HG03060 (cell line): ENCODE measurements at regions not wholly inside any gene's neighbourhood (a gene's known extent, or its start where the extent isn't known, plus 50 kb on each side); places are given as distances from the start of the nearest gene placed in this dataset.
"Not testable (repeated sequence)": the region's sequence is repeated elsewhere in the genome, so short reads cannot be mapped to it uniquely, and the experiment has no call there.

Experiments used
- ATAC-seq: cut with Tn5 transposase; IDR thresholded peaks from one replicate; pipeline ENCODE4 v1.9.1; 2021; ENCODE audit warnings: low read depth, moderate number of reproducible peaks; ENCODE audit not compliant: unreplicated experiment

DNA sequence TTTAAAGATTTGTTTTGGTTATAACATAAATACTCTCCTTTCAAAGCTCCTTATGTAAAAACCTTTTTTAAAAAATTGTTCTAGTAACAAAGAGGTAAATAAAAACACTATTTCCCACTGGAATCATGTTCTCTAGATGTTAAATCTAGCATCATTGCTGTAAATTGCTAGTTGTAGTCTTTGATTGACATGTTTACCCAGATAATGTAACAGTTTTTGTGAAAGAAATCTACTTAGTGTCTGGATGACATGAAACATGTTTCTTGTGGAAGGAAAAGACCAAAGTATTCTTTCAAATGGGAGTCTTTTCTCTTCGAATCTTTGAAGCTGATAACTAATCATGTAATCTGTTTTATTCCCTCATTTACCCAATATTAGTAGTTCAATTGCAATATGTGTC, 1565.9 kb upstream of the WWC1 start:
- no peak for ATAC-seq

DNA sequence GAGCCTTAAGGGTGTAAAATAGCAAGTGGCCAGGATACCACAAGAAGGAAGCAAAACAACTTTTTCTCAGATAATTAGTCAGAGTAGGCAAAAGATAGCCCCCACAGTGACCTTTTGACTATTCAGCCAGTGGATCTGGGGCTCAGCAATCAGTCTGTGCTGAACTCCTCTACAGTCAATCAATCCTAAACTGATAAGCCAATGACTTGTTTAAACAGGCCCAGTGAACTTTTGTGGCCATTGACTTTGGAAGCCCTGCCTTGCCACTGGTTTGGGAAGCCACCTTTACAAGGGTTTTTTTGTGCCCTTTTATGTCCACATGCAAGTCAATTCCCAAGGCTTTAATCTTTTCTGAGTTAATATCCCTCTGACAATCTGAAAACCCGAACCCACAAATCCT, 1565.0 kb upstream of the WWC1 start:
- ATAC-seq = no peak

DNA sequence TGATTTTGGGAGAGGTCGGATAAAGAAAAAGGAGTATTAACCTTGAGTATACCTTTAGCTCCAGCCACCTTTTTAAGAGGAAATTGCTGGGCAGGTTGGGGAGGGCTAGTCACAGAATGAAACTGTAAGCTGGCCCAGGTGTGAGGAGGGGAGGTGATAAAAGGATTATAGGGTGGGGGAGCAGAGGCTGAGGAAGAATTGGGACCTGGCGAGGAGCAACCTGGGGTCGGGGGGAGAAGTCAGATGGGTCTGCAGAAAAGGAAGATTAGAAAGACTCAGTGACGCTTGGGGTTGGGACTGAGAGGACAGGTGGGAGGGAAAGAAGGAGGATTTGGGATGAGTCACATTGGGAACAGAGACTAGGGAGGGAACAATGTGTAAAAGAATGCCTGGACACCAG, 1548.5 kb upstream of the WWC1 start:
- not testable (repeated sequence) for ATAC-seq

DNA sequence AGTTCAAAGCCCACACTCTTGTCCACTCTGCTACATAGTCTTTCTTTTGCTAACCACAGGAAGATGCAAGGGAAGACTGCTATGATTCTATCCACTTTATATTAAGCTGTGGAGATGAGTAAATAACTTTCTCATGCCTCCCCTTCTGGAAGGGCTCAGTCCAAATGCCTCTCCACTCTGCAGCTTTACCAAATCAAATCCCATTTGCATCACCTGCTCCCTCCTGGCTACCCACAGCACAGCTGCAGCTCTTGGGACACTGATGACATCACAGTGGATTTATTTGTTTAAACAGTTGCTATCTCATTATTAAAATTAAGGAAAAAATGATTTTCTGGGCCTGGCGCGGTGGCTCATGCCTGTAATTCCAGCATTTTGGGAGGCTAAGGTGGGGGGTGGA, 1544.9 kb upstream of the WWC1 start:
- ATAC-seq = no peak

DNA sequence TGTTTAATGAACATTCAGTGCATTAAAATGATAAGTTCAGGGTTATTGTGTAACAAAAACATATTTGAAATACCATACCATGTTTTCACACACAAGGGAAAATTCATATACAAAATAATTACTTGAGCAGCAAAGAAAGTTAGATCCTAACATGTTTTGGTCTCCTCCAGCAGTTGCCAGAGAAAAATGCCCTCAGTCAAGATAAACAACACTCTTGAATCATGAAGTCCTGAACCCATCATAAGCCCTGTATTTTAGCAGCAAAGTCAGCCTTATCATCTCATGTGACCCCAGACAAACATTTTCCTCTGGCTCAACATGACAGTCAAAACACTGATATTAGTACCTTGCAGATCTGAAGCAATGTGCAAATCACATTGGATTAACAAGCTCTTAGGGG, 1541.1 kb upstream of the WWC1 start:
- no peak for ATAC-seq

DNA sequence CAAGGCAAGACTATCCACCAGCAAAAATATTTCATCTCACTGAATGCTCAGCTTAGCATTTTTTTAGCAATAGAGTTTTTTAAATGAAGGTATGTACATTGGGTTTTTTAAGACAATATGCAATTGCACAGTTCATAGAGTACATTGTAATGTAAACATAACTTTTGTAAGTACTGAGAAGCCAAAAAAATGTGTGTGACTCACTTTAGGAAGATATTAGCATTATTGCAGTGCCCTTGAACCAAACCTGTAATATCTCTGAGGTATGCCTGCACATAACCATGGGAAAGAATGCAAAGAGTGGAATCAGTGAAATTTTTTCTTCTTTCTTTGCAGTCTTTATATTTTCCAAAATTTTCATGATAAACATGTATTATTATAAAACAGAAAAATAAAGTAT, 1533.3 kb upstream of the WWC1 start:
- ATAC-seq = no peak

DNA sequence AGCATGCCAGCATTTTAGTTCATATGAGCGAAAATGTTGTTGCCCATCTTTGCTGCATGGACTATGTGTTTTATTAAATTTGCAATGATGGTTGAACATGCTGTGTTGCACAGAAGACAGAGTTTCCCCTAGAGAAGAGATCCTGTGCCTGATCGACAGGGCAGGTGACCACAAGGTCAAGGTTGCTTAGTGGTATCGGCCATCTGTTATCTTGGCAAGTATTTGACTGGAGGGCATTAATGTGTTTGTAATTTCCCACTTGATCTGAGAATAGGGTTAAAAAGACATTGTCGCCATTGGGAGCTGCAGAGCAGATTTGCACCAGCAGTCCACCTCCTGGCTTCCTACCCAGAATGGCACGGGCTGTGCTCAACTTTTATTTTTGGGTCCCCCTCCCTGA, 1523.6 kb upstream of the WWC1 start:
- ATAC-seq = no peak

DNA sequence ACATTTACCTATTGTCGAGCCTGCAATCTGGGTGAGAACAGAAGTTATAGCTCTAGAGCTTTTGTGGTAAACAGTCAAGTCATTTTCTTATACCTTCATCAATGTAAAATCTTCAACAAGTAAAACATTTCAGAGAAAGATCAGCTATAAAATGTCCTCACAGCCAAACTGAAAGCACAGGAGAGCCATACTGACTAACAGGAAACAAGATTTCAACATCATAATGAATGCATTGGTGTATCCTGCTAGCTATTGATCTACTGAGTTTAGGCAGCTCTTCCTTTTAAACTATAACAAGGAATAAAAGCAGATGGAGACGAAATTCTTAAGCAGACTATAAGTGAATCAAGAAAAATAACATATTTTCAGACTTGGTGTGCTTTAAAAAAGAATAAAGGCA, 1522.9 kb upstream of the WWC1 start:
- ATAC-seq = no peak

DNA sequence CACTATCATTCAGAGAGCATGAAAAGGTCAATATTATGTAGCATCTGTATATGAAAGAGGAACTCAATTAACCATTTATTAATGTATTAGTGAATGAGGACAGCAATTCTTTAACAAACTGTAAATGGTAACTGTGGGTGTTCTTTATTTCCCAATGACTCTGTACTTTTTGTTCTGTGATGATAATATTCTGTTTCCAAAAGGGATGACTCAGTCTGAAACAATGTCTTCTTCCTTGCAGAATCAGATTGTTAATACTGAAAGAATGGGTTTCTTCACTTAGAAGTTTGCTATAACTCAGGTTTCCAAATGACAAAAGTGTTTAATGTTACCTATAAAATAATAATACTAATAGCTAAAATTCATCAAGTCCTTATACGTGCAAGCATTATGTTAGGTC, 1518.7 kb upstream of the WWC1 start:
- ATAC-seq = no peak

DNA sequence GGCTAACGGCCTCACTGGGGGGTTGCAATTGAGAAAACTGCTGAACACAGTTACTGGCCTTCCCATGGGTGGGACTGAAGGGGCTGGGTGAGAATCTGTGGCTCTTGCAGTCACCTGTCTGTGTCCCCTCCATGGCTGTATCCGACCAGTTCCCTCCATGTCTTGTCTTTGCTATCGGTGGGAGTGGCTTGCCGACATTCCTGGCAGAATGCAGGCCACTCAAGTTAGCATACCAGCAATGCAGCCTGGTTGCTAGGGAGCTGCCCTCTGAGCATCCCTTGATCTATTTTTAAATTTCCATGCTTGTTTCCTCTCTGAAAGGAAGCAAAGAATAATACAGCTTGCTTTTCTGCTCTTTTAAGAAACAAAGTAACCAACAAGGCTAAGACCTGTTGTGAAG, 1509.7 kb upstream of the WWC1 start:
- ATAC-seq = no peak

DNA sequence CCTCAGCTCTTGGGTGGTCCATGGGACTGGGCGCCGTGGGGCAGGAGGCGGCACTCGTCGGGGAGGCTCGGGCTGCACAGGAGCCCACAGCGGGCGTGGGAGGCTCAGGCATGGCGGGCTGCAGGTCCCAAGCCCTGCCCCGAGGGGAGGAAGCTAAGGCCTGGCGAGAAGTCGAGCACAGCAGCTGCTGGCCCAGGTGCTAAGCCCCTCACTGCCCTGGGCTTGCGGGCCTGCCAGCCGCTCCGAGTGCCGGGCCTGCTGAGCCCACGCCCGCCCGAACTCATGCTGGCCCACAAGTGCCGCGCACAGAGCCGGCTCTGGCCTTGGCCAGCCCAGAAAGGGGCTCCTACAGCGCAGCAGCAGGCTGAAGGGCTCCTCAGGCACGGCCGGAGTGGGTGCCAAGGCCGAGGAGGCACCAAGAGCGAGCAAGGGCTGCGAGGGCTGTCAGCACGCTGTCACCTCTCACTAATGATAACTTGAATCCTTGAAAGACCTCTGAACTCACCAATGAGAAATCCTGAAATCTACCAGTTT, 1506.8 kb upstream of the WWC1 start:
- no peak for ATAC-seq

DNA sequence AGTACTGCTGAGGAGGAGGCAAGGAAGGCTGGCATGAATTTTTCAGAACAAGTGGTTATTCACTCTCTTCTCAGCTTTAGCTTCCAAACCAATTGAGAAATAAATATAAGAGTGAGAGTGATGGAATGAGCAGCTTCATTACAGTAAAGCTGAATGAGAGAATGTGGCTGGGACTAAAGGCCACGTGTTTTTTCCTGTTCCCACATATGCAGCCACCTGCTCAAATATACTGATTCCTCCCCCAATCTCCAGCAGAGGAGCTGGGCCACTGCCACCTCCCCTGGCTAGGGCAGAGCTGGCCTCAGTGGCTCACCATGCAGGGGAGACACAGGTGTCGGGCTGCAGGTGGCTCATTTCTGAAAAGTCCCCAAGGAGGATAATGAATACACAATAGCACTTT, 1505.3 kb upstream of the WWC1 start:
- no peak for ATAC-seq

DNA sequence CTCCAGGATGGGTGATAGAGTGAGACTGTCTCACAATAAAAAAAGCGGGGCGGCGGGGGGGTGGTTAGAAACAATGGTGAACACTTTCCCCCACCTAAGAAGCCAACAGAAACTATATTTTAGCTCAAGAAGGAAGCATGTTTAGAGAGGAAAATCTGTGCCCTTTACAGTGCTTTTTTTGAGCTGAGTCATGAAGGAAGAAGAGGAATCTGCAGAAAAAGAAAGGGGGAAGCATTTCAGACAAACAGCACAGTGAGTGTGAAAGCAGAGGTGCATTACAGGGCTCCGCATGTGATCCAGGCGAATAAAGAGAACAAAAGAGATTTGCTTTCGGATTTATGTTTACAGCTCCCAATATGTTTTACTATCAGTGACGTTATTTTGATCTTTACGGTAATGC, 1504.6 kb upstream of the WWC1 start:
- no peak for ATAC-seq

DNA sequence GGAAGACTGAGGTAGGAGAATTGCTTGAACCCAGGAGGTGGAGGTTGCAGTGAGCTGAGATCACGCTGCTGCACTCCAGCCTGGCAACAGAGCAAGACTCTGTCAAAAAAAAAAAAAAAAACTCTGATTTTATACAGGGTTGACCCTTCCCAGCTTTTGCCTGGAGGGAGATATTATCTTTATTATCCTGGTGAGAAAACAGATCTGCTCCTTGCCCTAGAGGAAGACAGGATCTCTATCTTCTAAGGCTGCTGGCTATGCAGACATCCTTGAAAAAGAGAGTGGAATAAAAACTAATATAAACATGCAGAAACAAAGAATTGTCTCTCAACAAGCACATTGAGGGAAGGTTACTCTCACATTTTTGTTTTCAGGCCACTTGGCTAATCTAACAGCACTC, 1503.4 kb upstream of the WWC1 start:
- no peak for ATAC-seq

DNA sequence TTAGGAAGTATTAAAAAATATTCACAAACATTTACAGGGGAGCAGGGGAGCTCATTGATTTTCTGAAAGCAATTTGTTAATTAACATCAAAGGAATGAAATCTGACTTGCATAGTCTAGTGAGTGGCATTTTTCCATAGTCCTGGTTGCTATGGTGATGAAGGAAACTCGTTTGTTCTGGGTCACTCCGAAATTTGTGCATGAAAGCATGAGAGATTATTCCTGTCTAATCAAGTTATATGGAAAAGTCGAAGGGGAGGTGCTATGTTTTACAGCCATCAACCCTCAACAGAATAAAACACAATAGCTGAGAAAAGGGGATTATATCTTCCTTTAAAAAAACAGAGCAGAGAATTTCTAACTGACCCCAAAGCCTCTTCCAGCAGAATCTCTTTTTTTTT, 1495.7 kb upstream of the WWC1 start:
- no peak for ATAC-seq

DNA sequence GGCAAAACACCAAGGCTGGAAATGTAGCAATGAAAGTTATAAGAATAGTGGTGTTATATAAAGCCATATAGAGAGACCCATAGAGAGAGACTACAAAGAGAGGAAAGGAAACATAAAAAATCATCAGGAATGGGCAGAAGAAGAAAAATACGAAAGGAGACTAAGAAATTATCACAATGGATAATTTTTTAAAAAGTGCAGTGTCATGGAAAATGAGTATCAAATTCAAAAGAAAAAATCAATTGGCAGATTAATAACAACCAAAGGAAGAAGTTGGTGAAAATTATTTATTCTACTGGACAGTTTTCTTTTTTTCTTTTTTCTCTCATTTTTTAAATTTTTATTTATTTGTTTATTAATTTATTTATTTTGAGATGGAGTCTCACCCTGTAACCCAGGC, 1488.4 kb upstream of the WWC1 start:
- ATAC-seq = no peak

DNA sequence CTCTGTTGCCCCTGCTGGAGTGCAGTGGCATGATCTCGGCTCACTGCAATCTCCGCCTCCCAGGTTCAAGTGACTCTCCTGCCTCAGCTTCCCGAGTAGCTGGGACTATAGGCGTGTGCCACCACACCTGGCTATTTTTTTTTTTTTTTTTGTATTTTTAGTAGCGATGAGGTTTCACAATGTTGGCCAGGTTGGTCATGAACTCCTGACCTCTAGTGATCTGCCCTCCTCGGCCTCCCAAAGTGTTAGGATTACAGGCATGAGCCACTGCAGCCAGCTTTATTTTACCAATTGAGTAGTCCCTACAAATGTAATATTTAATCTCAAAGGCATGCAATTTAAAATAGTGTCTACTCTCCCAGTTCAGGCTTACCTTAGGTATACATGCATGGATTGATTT, 1487.2 kb upstream of the WWC1 start:
- not testable (repeated sequence) for ATAC-seq

DNA sequence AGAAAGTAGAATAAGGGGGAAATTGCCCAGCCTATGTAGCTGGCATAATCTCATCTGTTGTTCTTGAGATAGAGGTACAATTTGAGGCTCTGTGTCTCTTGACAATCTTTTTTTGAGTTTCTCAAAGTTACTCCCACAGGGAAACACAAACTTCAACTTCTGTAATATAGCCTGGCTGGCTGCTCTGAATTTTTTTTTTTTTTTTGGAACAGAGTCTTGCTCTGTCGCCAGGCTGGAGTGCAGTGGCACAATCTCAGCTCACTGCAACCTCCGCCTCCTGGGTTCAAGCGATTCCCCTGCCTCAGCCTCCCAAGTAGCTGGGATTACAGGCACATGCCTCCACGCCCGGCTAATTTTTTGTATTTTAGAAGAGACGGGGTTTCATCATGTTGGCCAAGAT, 1486.8 kb upstream of the WWC1 start:
- ATAC-seq = not testable (repeated sequence)

DNA sequence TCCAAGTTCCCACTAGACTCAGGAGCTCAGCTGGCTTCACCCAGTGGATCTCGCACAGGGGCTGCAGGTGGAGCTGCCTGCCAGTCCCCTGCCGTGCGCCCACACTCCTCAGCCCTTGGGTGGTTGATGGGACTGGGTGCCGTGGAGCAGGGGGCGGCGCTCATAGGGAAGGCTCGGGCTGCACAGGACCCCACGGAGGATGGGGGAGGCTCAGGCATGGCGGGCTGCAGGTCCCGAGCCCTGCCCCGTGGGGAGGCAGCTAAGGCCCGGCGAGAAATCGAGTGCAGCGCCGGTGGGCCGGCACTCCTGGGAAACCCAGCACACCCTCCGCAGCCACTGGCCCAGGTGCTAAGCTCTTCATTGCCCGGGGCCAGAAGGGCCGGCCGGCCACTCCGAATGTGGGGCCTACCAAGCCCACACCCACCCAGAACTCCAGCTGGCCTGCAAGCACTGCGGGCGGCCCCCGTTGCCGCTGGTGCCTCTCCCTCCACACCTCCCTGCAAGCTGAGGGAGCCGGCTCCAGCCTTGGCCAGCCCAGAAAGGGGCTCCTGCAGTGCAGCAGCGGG, 1481.3 kb upstream of the WWC1 start:
- ATAC-seq = not testable (repeated sequence)

DNA sequence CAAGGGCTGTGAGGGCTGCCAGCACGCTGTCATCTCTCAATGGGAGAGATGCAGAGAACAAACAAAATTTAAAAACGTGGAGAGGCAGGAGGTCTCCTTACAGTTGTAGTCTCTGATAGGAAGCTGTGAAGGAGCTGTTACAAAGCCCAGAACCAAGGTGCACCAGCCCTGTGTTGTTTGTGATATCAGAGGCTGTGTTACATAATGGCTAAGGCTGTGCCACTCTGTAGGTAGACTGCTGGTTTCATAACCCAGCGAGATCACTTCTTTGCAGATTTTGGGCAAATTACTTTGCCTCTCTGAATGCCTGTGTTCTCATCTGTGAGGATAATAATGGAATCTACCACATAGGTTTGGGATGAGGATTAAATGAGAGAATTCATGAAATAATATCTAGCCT, 1480.7 kb upstream of the WWC1 start:
- no peak for ATAC-seq

DNA sequence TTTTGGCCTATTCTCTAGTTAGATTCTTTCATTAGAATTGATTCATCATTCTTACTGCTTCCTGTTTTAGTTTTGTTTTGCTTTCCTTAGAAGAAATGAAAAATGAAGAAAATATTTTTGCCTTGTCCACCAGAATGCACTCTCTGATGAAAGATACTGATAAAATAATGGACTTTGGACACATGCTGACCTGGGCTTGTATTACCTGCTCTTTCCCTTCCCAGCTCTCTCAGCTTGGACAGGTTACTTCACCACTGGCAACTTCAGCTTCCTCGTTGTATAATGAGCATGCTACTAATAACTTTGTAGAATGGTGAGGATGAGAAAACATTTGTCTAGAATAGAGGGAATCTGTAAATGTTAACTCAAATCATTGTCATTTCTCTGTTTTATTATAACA, 1468.1 kb upstream of the WWC1 start:
- no peak for ATAC-seq

DNA sequence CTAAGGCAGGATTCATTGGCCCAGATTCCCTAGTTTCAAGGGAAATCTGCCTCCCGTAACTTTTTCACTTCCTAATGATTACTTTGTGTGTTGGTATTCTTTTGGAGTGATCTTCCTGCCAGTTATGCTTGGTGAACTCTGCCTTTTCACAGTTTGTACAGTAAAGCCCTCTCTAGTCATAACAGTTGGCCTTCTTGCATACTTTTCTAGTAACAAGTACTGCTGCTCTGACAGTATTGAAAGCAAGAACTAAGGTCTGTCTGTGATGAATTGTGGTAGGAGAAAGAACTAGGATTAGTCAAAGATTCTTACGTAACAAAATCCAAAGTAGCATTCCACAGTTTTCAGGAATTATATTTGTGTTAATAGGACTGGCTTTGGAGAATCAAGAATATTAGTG, 1457.2 kb upstream of the WWC1 start:
- ATAC-seq = no peak

DNA sequence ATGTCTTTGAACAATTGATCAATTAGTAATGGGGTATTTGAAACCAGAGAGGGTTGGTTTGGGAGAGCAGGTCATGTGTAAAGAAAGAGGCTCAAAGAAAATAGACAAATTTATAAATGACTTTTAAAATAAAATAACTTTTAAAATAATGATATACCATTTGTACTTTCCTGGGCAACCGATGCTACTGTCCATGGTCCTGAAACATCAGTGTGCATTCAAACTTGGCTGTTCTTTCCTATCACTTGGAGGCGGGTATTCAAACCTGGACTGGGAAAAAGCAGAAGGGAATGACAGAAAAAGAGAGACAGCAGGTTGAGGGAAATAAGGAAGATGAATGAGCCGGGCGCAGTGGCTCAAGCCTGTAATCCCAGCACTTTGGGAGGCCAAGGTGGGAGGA, 1446.4 kb upstream of the WWC1 start:
- ATAC-seq = no peak
